ENCODE measurements at regions not wholly inside any gene's neighbourhood (a gene's known extent, or its start where the extent isn't known, plus 50 kb on each side); places are given as distances from the start of the nearest gene placed in this dataset.

GRCh38 chr2:11980809-11981208, 234.4 kb downstream of the LPIN1 start:
- TF ChIP-seq POLR2AphosphoS5 (IDR thresholded peaks at IDR 0.05) (no peak), CTCF (IDR thresholded peaks at IDR 0.05) (no peak), POLR2A (IDR thresholded peaks at IDR 0.05) (no peak), EP300 (IDR thresholded peaks at IDR 0.05) (no peak)

All from suprapubic skin (tissue), 4 donors.